OCI-LY7 (cell line): ENCODE measurements at regions not wholly inside any gene's neighbourhood (a gene's known extent, or its start where the extent isn't known, plus 50 kb on each side); places are given as distances from the start of the nearest gene placed in this dataset.

Source experiments
- EZH2phosphoT487 ChIP-seq: fragments of 200-600 bp; sonication (generic); IDR thresholded peaks from 2 replicates; pipeline ENCODE4 v1.6.1; 2018; ENCODE audit warnings: low read depth, borderline replicate concordance, mild to moderate bottlenecking, mixed run types, antibody characterized with exemption, low read length, moderate library complexity, mixed read lengths
- TF ChIP-seq, protein P1 (sequence below): fragments of 200-600 bp; sonication (generic); conservative IDR thresholded peaks from 2 replicates; pipeline ENCODE4 v1.5.1; 2014; ENCODE audit warnings: mild to moderate bottlenecking, antibody characterized with exemption, low read length, moderate library complexity, mixed read lengths

DNA sequence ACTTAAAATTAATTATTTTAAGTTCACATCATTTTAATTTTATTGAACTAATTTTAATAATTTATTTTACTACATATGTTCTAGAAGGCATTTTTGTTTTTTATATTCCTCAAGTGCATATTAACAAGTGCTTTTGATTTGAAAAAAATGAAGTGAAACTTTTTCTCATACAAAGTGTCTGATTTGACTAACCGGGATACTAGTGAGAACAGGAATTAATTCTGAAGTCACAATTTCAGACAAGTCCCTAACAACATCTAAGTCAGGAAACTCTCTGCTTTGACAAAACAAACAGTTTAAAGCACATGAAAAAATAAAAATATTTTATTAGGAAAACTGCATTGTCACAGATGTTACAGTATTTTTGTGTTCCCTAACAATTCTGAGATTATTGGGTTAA lies 1166.3 kb upstream of the CITED2 start:
- TF ChIP-seq, protein P1, sequence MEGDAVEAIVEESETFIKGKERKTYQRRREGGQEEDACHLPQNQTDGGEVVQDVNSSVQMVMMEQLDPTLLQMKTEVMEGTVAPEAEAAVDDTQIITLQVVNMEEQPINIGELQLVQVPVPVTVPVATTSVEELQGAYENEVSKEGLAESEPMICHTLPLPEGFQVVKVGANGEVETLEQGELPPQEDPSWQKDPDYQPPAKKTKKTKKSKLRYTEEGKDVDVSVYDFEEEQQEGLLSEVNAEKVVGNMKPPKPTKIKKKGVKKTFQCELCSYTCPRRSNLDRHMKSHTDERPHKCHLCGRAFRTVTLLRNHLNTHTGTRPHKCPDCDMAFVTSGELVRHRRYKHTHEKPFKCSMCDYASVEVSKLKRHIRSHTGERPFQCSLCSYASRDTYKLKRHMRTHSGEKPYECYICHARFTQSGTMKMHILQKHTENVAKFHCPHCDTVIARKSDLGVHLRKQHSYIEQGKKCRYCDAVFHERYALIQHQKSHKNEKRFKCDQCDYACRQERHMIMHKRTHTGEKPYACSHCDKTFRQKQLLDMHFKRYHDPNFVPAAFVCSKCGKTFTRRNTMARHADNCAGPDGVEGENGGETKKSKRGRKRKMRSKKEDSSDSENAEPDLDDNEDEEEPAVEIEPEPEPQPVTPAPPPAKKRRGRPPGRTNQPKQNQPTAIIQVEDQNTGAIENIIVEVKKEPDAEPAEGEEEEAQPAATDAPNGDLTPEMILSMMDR: no peak
- no peak for TF ChIP-seq EZH2phosphoT487
